CD14-positive monocyte (primary cell): ENCODE measurements at regions not wholly inside any gene's neighbourhood (a gene's known extent, or its start where the extent isn't known, plus 50 kb on each side); places are given as distances from the start of the nearest gene placed in this dataset.

ENCODE experiments used
- DNase-seq, 3 donors: peaks; one replicate each; pipeline ENCODE4 v3.0.0-alpha.2; 2011 to 2022
- H2AFZ ChIP-seq: 2 replicates; pipeline ENCODE4 v1.6.0; 2012; ENCODE audit warnings: mild to moderate bottlenecking, low read depth, low read length, inconsistent platforms; ENCODE audit not compliant: insufficient read depth, poor library complexity, severe bottlenecking
- H3K27ac ChIP-seq, 2 donors: 1 replicate in 1 of 2; 2 replicates in 1 of 2; pipeline ENCODE4 v1.5.1; 2012 to 2013; ENCODE audit warnings: low read length in 2 of 2, control low read depth in 1 of 2, inconsistent platforms in 1 of 2, low read depth in 1 of 2, mild to moderate bottlenecking in 1 of 2
- H3K27me3 ChIP-seq, 2 donors: one replicate each; pipeline versions ENCODE4 v1.6.0 to v1.6.1; 2011 to 2013; ENCODE audit warnings: low read length in 2 of 2; ENCODE audit not compliant: control insufficient read depth in 2 of 2, insufficient read depth in 2 of 2
- H3K36me3 ChIP-seq, 2 donors: replicated peaks in 1 of 2; 1 replicate in 1 of 2; 2 replicates in 1 of 2; pipeline versions ENCODE4 v1.5.1 to v1.6.1; 2012 to 2013; ENCODE audit warnings: low read length in 2 of 2, control low read depth in 1 of 2, inconsistent platforms in 1 of 2, mild to moderate bottlenecking in 1 of 2; ENCODE audit not compliant: insufficient read depth in 2 of 2, control insufficient read depth in 1 of 2
- H3K4me1 ChIP-seq, 2 donors: 1 replicate in 1 of 2; 2 replicates in 1 of 2; pipeline versions ENCODE4 v1.5.1 to v1.6.1; 2012 to 2013; ENCODE audit warnings: low read length in 2 of 2, control low read depth in 1 of 2, inconsistent platforms in 1 of 2, mild to moderate bottlenecking in 1 of 2, moderate library complexity in 1 of 2; ENCODE audit not compliant: insufficient read depth in 2 of 2, control insufficient read depth in 1 of 2
- H3K4me2 ChIP-seq: replicated peaks from 2 replicates; pipeline ENCODE3; 2012; ENCODE audit warnings: low read length, moderate library complexity, mild to moderate bottlenecking; ENCODE audit not compliant: poor library complexity, severe bottlenecking; ENCODE audit errors: extremely low read depth
- H3K4me3 ChIP-seq, 3 experiments: fragments of 200-600 bp in 1 of 3; sonication (generic) in 1 of 3; replicated peaks in 1 of 3; 1 replicate in 2 of 3; 2 replicates in 1 of 3; pipeline ENCODE4 v1.5.1; 2011 to 2013; ENCODE audit warnings: low read length in 3 of 3, mild to moderate bottlenecking in 3 of 3, control low read depth in 2 of 3, low read depth in 2 of 3, inconsistent platforms in 1 of 3, moderate library complexity in 1 of 3
- H3K79me2 ChIP-seq: 2 replicates; pipeline ENCODE4 v1.6.0; 2012; ENCODE audit warnings: mild to moderate bottlenecking, control low read depth, inconsistent platforms, low read length, moderate library complexity; ENCODE audit not compliant: insufficient read depth
- H3K9ac ChIP-seq: 2 replicates; pipeline ENCODE4 v1.6.0; 2017; ENCODE audit warnings: low read length, mild to moderate bottlenecking; ENCODE audit not compliant: insufficient read depth, poor library complexity, severe bottlenecking
- H3K9me3 ChIP-seq, 2 donors: replicated peaks in 1 of 2; 1 replicate in 1 of 2; 2 replicates in 1 of 2; pipeline versions ENCODE4 v1.5.1 to v1.6.1; 2012 to 2013; ENCODE audit warnings: low read length in 2 of 2, control low read depth in 1 of 2; ENCODE audit not compliant: control insufficient read depth in 1 of 2, insufficient read depth in 1 of 2
- H4K20me1 ChIP-seq: 2 replicates; pipeline ENCODE4 v1.6.0; 2012; ENCODE audit warnings: mild to moderate bottlenecking, low read length, control low read depth, moderate library complexity; ENCODE audit not compliant: insufficient read depth
- H3K27ac Mint-ChIP-seq, 7 donors: one replicate each; pipeline ENCODE4 v1.8.0; 2020; ENCODE audit warnings: mild to moderate bottlenecking in 7 of 7, mixed read lengths in 7 of 7, moderate library complexity in 6 of 7, inconsistent platforms in 2 of 7
- H3K27me3 Mint-ChIP-seq, 3 donors: one replicate each; pipeline ENCODE4 v1.8.0; 2021 to 2022; ENCODE audit warnings: low read depth in 3 of 3, mild to moderate bottlenecking in 3 of 3, mixed read lengths in 3 of 3, moderate library complexity in 3 of 3, inconsistent platforms in 1 of 3
- H3K36me3 Mint-ChIP-seq, 2 donors: one replicate each; pipeline ENCODE4 v1.8.0; 2020; ENCODE audit warnings: mixed read lengths in 2 of 2, inconsistent platforms in 1 of 2, mild to moderate bottlenecking in 1 of 2
- H3K4me1 Mint-ChIP-seq: one replicate; pipeline ENCODE4 v1.8.0; 2020; ENCODE audit warnings: mild to moderate bottlenecking, mixed read lengths
- H3K4me3 Mint-ChIP-seq, 2 donors: one replicate each; pipeline ENCODE4 v1.8.0; 2020; ENCODE audit warnings: mild to moderate bottlenecking in 2 of 2, mixed read lengths in 2 of 2, moderate library complexity in 1 of 2
- H3K9me3 Mint-ChIP-seq, 7 donors: one replicate each; pipeline ENCODE4 v1.8.0; 2020 to 2022; ENCODE audit warnings: mixed read lengths in 7 of 7, mild to moderate bottlenecking in 6 of 7, moderate library complexity in 6 of 7, inconsistent platforms in 2 of 7
- CTCF ChIP-seq: fragments of 200-600 bp; IDR thresholded peaks from one replicate; pipeline ENCODE4 v1.8.0; 2022; ENCODE audit warnings: antibody characterized with exemption, mild to moderate bottlenecking
- WGBS: methylation state at CpG from one replicate; pipeline ENCODE4 v1.1.5; 2013; ENCODE audit warnings: missing lambda C conversion rate; ENCODE audit not compliant: insufficient coverage; 5-methylcytosine and 5-hydroxymethylcytosine counted together
- intact Hi-C, 2 donors: fragments of 100-400 bp; cut with micrococcal nuclease; formaldehyde crosslinking; loops; one replicate each; pipeline versions ENCODE4 v1.15.0 to v1.15.1; 2023

DNA sequence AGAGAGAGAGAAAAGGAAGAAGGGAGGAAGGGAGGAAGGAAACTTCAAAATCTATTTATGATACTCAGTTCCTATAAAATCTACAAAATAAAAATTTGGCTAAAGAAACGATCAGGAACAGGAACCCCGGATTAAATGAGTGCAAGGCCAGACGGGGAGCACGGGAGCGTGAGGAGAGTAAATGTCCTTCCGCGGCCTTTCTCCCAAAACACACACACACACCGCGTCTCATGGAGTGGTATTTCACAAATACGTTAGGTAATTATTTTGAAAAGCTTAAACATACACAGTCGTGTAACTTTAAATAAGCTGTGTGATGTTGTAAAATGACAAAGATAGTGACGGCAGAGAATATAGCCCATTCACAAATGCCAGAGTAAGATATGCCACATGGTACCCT lies 125.7 kb upstream of the AFDN start:
- TF ChIP-seq CTCF, result no peak
- H3K36me3 ChIP-seq, result no peaks in the 10 kb centered on the region
- intact Hi-C loops, result no loop called here
- no peak overlapping the region for H3K27ac ChIP-seq
- H3K27ac Mint-ChIP-seq, result peak overlapping the region in 1 of 7 donors; percentile 59
- no peak overlapping the region for H3K4me2 ChIP-seq
- H3K27me3 ChIP-seq, result peaks cover 0 to 15% of the 10 kb centered on the region in 2 donors
- peaks cover 15 to 26% (median 22%) of the 10 kb centered on the region in 3 donors for H3K27me3 Mint-ChIP-seq
- WGBS, result no CpG with 5 or more reads among the region's 12 CpGs
- H2AFZ ChIP-seq, result no peak overlapping the region
- H3K4me3 ChIP-seq, result no peak overlapping the region
- H3K4me1 ChIP-seq, result peaks cover 18 to 23% of the 10 kb centered on the region in 2 donors
- no peaks in the 10 kb centered on the region for H4K20me1 ChIP-seq
- DNase-seq, result no peak
- peaks cover 22% of the 10 kb centered on the region for H3K4me1 Mint-ChIP-seq
- H3K79me2 ChIP-seq, result no peaks in the 10 kb centered on the region
- no peaks in the 10 kb centered on the region for H3K9me3 ChIP-seq
- H3K36me3 Mint-ChIP-seq, result no peaks in the 10 kb centered on the region
- peaks cover 0 to 2% (median 0%) of the 10 kb centered on the region in 7 donors for H3K9me3 Mint-ChIP-seq
- no peak overlapping the region for H3K4me3 Mint-ChIP-seq
- no peak overlapping the region for H3K9ac ChIP-seq

- no peaks in the 10 kb centered on the region for H3K36me3 ChIP-seq
- no peaks in the 10 kb centered on the region for H3K9me3 ChIP-seq
- Mint-ChIP-seq H3K4me3 (no peak overlapping the region), H3K9me3 (peaks cover 0 to 2% (median 0%) of the 10 kb centered on the region in 7 donors), H3K27ac (no peak overlapping the region), H3K36me3 (no peaks in the 10 kb centered on the region), H3K4me1 (peaks cover 25% of the 10 kb centered on the region), H3K27me3 (peaks cover 14 to 35% (median 31%) of the 10 kb centered on the region in 3 donors)
- H3K79me2 ChIP-seq, result no peaks in the 10 kb centered on the region
- H3K27ac ChIP-seq, result no peak overlapping the region
- intact Hi-C loops, result no loop called here
- H3K4me2 ChIP-seq, result no peak overlapping the region
- no peak for TF ChIP-seq CTCF
- H3K27me3 ChIP-seq, result peaks cover 0 to 28% of the 10 kb centered on the region in 2 donors
- H2AFZ ChIP-seq, result no peak overlapping the region
- WGBS, result 84% methylated on average over 4 of the region's 8 CpGs
- DNase-seq, result peak; percentile 48 to 56 (median 51)
- H3K4me1 ChIP-seq, result peaks cover 18 to 23% of the 10 kb centered on the region in 2 donors
- H4K20me1 ChIP-seq, result no peaks in the 10 kb centered on the region
- no peak overlapping the region for H3K4me3 ChIP-seq
- H3K9ac ChIP-seq, result no peak overlapping the region
Measured at GRCh38 chr6:167702241-167702827, 124.4 kb upstream of the AFDN start.
